Chondrocyte (in vitro differentiated cells): ENCODE measurements at regions not wholly inside any gene's neighbourhood (a gene's known extent, or its start where the extent isn't known, plus 50 kb on each side); places are given as distances from the start of the nearest gene placed in this dataset.

Source experiments
- DNase-seq: peaks from one replicate; pipeline ENCODE4 v3.0.0; 2021; ENCODE audit warnings: mixed read lengths, low spot score
- H3K27ac Mint-ChIP-seq: one replicate; pipeline ENCODE4 v1.8.0; 2021; ENCODE audit warnings: mild to moderate bottlenecking, moderate library complexity, mixed read lengths; ENCODE audit not compliant: unreplicated experiment
- H3K27me3 Mint-ChIP-seq: 2 replicates; pipeline ENCODE4 v1.8.0; 2021; ENCODE audit warnings: low read depth, mixed read lengths
- H3K36me3 Mint-ChIP-seq: 2 replicates; pipeline ENCODE4 v1.8.0; 2021; ENCODE audit warnings: low read depth, mixed read lengths
- H3K4me1 Mint-ChIP-seq: 2 replicates; pipeline ENCODE4 v1.8.0; 2021; ENCODE audit warnings: low read depth, mild to moderate bottlenecking, mixed read lengths
- H3K4me3 Mint-ChIP-seq: one replicate; pipeline ENCODE4 v1.8.0; 2021; ENCODE audit warnings: mild to moderate bottlenecking, moderate library complexity, mixed read lengths; ENCODE audit not compliant: unreplicated experiment
- H3K9me3 Mint-ChIP-seq: 2 replicates; pipeline ENCODE4 v1.8.0; 2021; ENCODE audit warnings: low read depth, mixed read lengths
- CTCF ChIP-seq: fragments of 200-600 bp; sonication (generic); IDR thresholded peaks from 2 replicates; pipeline ENCODE4 v1.5.0; 2021; ENCODE audit warnings: antibody characterized with exemption, mild to moderate bottlenecking, moderate library complexity

- Mint-ChIP-seq H3K4me3 (no peak overlapping the region), H3K27me3 (no peaks in the 10 kb centered on the region), H3K27ac (no peak overlapping the region), H3K4me1 (peaks cover 13% of the 10 kb centered on the region), H3K9me3 (no peaks in the 10 kb centered on the region), H3K36me3 (no peaks in the 10 kb centered on the region)
- no peak for DNase-seq
- TF ChIP-seq CTCF = no peak
Measured at GRCh38 chr17:31687505-31688126, 171.4 kb downstream of the COPRS start.

- Mint-ChIP-seq H3K4me1 (peaks cover 6% of the 10 kb centered on the region), H3K27me3 (no peaks in the 10 kb centered on the region), H3K4me3 (no peak overlapping the region), H3K36me3 (no peaks in the 10 kb centered on the region), H3K9me3 (no peaks in the 10 kb centered on the region), H3K27ac (no peak overlapping the region)
- no peak for DNase-seq
- TF ChIP-seq CTCF = no peak
Measured at GRCh38 chr17:31686495-31686894, 172.5 kb downstream of the COPRS start.

GRCh38 chr17:31684901-31685300, 174.1 kb downstream of the COPRS start:
- no peak for DNase-seq
- H3K9me3 Mint-ChIP-seq = no peaks in the 10 kb centered on the region
- no peak overlapping the region for H3K27ac Mint-ChIP-seq
- TF ChIP-seq CTCF = no peak
- peaks cover 6% of the 10 kb centered on the region for H3K4me1 Mint-ChIP-seq
- no peaks in the 10 kb centered on the region for H3K36me3 Mint-ChIP-seq
- H3K4me3 Mint-ChIP-seq = no peak overlapping the region
- no peaks in the 10 kb centered on the region for H3K27me3 Mint-ChIP-seq

- Mint-ChIP-seq H3K36me3 (no peaks in the 10 kb centered on the region), H3K27ac (no peak overlapping the region), H3K27me3 (no peaks in the 10 kb centered on the region), H3K4me3 (no peak overlapping the region), H3K4me1 (peaks cover 8% of the 10 kb centered on the region), H3K9me3 (no peaks in the 10 kb centered on the region)
- DNase-seq = no peak
- TF ChIP-seq CTCF = no peak
Measured at GRCh38 chr17:31680126-31680525, 178.9 kb downstream of the COPRS start.

GRCh38 chr17:31679667-31680066, 179.4 kb downstream of the COPRS start:
- no peak overlapping the region for H3K4me3 Mint-ChIP-seq

More at GRCh38 chr17:31679667-31680066, 179.4 kb downstream of the COPRS start:
- Mint-ChIP-seq H3K4me1 (peaks cover 12% of the 10 kb centered on the region), H3K9me3 (no peaks in the 10 kb centered on the region), H3K27ac (no peak overlapping the region), H3K36me3 (no peaks in the 10 kb centered on the region), H3K27me3 (no peaks in the 10 kb centered on the region)
- no peak for TF ChIP-seq CTCF
- DNase-seq = no peak
